ENCODE measurements at regions not wholly inside any gene's neighbourhood (a gene's known extent, or its start where the extent isn't known, plus 50 kb on each side); places are given as distances from the start of the nearest gene placed in this dataset.
"Not testable (repeated sequence)": the region's sequence is repeated elsewhere in the genome, so short reads cannot be mapped to it uniquely, and the experiment has no call there.

DNA sequence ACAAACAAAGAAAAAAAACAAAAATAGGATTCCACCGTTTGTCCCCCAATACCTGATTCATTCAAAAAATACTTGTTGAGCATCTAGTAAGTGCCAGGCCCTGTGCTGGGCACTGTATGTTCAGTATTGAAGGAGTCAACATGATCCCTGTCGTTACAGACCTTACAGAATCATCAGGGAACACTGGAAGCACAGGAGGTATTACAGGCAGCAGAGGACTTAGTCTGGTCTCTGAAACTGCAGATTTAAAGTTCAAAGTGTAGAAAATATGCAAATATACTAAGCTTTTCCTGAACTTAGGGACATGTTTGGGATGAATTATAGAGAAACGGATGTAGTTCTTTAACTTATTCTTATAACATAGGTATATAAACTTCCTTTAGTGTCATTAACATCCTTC is 160.7 kb upstream of the RFC3 start:
- TF ChIP-seq, protein P1, sequence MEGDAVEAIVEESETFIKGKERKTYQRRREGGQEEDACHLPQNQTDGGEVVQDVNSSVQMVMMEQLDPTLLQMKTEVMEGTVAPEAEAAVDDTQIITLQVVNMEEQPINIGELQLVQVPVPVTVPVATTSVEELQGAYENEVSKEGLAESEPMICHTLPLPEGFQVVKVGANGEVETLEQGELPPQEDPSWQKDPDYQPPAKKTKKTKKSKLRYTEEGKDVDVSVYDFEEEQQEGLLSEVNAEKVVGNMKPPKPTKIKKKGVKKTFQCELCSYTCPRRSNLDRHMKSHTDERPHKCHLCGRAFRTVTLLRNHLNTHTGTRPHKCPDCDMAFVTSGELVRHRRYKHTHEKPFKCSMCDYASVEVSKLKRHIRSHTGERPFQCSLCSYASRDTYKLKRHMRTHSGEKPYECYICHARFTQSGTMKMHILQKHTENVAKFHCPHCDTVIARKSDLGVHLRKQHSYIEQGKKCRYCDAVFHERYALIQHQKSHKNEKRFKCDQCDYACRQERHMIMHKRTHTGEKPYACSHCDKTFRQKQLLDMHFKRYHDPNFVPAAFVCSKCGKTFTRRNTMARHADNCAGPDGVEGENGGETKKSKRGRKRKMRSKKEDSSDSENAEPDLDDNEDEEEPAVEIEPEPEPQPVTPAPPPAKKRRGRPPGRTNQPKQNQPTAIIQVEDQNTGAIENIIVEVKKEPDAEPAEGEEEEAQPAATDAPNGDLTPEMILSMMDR (IDR thresholded peaks at IDR 0.05), result no peak
- ATAC-seq (ENCODE audit: low FRiP score) (no peak), DNase-seq (ENCODE audit: low spot score) (no peak)

DNA sequence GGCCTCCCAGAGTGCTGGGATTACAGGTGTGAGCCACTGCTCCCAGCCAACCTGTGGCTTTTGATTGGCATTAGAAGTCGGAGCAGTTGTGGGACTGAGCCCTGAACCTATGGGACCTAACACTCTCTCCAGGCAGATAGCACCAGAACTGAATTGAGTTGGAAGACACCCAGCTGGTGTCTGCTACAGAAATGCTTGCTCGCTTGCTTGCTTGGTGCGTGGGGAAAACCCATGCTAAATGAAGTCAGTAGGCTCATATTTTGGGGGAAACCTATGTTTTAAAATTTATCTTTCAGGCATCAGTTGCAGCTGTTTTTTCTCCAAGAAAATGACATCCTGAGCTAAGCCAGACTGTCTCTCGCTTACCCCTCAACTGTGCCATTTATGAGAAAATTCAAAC is 158.5 kb upstream of the RFC3 start:
- DNase-seq (ENCODE audit: low spot score) (no peak), ATAC-seq (ENCODE audit: low FRiP score) (no peak)
- TF ChIP-seq, protein P1 (IDR thresholded peaks at IDR 0.05), result no peak

DNA sequence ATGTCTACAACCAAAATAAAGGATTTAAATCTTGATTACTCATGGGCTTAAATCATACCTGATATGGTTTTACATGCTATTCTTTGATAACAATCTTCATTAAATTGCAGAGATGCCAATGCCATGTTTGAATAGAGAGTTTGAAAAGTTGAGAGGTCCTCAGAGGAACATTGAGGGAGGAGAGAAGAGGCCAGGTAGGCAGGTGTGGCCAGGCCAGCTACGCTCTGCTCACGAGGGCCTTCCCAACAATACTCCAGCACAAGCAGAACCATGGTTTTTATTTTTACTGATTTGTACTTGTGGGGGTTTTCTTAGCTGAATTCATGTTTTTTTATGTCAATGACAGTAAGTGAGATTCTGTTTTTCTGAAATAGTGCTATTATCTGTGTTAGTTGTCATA is 158.1 kb upstream of the RFC3 start:
- no peak for ATAC-seq (ENCODE audit: low FRiP score)
- TF ChIP-seq, protein P1 (IDR thresholded peaks at IDR 0.05), result no peak

DNA sequence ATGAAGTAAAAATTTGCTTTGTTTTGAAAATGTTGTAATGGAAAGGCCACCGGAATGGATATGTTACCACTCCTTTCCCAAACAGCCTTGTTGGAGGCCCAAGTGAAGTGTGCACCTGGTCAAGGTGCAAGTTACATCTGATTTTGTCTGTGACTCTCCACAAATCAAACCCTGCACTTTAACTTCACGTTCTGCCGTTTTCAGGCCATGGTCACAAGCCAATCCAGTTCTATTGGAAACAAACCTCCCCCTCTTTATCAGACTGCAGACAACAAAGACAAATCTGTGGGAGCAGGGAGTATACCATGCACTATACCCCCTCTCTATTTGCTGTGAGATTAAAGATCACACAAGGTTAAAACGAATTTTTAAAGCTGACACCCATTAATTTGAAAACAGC is 155.6 kb upstream of the RFC3 start:
- no peak for DNase-seq (ENCODE audit: low spot score)

More for the DNA sequence above, 158.1 kb upstream of the RFC3 start:
- no peak for DNase-seq (ENCODE audit: low spot score)

DNA sequence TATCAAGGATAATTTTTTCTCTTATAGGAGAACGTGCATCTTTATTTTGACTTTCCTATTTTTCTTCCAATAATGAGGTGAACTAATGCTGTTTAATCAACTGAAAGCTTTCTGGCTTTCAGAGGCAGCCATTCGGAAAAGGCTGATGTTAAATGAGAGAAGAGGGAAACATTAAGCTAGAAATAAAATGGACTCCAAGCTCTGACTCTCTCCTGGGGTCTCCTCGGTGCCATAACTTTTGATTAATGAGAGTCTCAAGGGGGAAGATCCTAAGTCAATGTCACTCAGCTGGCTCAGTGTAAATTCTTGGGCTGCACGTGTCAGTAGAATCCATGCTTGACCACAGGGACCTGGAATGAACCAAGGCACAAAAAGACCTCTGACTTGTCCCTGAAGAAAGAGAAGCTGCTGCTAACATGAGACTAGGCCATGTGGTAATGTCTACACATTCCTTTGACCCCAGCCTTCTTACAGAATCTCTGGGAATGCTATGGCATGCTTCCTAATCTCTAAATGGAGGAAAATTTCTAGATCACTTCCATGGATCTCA is 152.2 kb upstream of the RFC3 start:
- TF ChIP-seq, protein P1 (IDR thresholded peaks at IDR 0.05), result no peak
- DNase-seq (ENCODE audit: low spot score) (no peak), ATAC-seq (ENCODE audit: low FRiP score) (no peak)

More for the DNA sequence above, 155.6 kb upstream of the RFC3 start:
- no peak for ATAC-seq (ENCODE audit: low FRiP score)
- TF ChIP-seq, protein P1 (IDR thresholded peaks at IDR 0.05), result no peak

DNA sequence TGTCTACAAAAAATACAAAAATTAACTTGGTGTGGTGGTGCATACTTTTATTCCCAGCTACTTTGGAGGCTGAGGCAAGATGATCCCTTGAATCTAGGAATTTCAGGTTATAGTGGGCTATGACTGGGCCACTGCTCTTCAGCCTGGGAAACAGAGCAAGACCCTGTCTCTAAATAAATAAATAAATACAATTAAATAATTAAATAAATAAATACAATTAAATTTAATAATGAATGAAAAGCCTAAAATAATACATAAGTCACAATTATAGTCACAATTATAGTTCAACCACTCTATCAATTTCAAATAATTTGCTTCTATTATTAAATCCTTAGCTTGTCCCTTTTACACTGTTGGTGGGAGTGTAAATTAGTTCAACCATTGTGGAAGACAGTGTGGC is 146.4 kb upstream of the RFC3 start:
- ATAC-seq (ENCODE audit: low FRiP score), result no peak
- DNase-seq (ENCODE audit: low spot score), result no peak
- TF ChIP-seq, protein P1 (IDR thresholded peaks at IDR 0.05), result no peak

DNA sequence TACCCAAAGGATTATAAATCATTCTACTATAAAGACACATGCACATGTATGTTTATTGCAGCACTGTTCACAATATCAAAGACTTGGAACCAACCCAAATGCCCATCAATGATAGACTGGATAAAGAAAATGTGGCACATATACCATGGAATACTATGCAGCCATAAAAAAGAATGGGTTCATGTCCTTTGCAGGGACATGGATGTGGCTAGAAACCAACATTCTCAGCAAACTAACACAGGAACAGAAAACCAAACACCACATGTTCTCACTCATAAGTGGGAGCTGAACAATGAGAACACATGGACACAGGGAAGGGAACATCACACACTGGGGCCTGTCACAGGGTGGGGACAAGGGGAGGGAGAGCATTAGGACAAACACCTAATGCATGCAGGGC is 145.9 kb upstream of the RFC3 start:
- not testable (repeated sequence) for ATAC-seq (ENCODE audit: low FRiP score)

More for the DNA sequence above, 145.9 kb upstream of the RFC3 start:
- DNase-seq (ENCODE audit: low spot score), result not testable (repeated sequence)

All from omental fat pad (tissue), 3 donors.